GM18505 (cell line): ENCODE measurements at regions not wholly inside any gene's neighbourhood (a gene's known extent, or its start where the extent isn't known, plus 50 kb on each side); places are given as distances from the start of the nearest gene placed in this dataset.

Source experiments
- ATAC-seq: cut with Tn5 transposase; IDR thresholded peaks from one replicate; pipeline ENCODE4 v1.9.1; 2021; ENCODE audit not compliant: unreplicated experiment
- POLR2A ChIP-seq: IDR thresholded peaks from 4 replicates; pipeline ENCODE4 v1.6.1; 2011; ENCODE audit warnings: borderline replicate concordance; ENCODE audit not compliant: insufficient read depth, insufficient read length; ENCODE audit errors: extremely low read depth

- no peak for ATAC-seq
- no peak for TF ChIP-seq POLR2A
Observed at GRCh38 chr12:94798113-94798512, 147.8 kb upstream of the TMCC3 start.

GRCh38 chr12:94795520-94795919, 145.2 kb upstream of the TMCC3 start:
- no peak for TF ChIP-seq POLR2A
- no peak for ATAC-seq

- no peak for ATAC-seq
- no peak for TF ChIP-seq POLR2A
Observed at GRCh38 chr12:94795044-94795443, 144.7 kb upstream of the TMCC3 start.

- ATAC-seq, result no peak
- TF ChIP-seq POLR2A, result no peak
Observed at GRCh38 chr12:94793191-94793595, 142.8 kb upstream of the TMCC3 start.

- no peak for ATAC-seq
Observed at GRCh38 chr12:94792693-94793092, 142.3 kb upstream of the TMCC3 start.

GRCh38 chr12:94791933-94792332, 141.6 kb upstream of the TMCC3 start:
- TF ChIP-seq POLR2A, result no peak
- no peak for ATAC-seq

More at GRCh38 chr12:94792693-94793092, 142.3 kb upstream of the TMCC3 start:
- TF ChIP-seq POLR2A, result no peak

- no peak for ATAC-seq
- TF ChIP-seq POLR2A, result no peak
Observed at GRCh38 chr12:94790825-94791224, 140.5 kb upstream of the TMCC3 start.

GRCh38 chr12:94790370-94790769, 140.0 kb upstream of the TMCC3 start:
- no peak for ATAC-seq
- TF ChIP-seq POLR2A, result no peak

GRCh38 chr12:94789510-94790225, 139.3 kb upstream of the TMCC3 start:
- ATAC-seq, result no peak
- no peak for TF ChIP-seq POLR2A

- ATAC-seq, result no peak
- no peak for TF ChIP-seq POLR2A
Observed at GRCh38 chr12:94788298-94788697, 137.9 kb upstream of the TMCC3 start.

- peak; percentile 21 for TF ChIP-seq POLR2A
Observed at GRCh38 chr12:94786906-94787305, 136.5 kb upstream of the TMCC3 start.

GRCh38 chr12:94783862-94784261, 133.5 kb upstream of the TMCC3 start:
- no peak for TF ChIP-seq POLR2A
- no peak for ATAC-seq

More at GRCh38 chr12:94786906-94787305, 136.5 kb upstream of the TMCC3 start:
- no peak for ATAC-seq

- ATAC-seq, result no peak
- TF ChIP-seq POLR2A, result no peak
Observed at GRCh38 chr12:94783343-94783742, 133.0 kb upstream of the TMCC3 start.

GRCh38 chr12:94781835-94782234, 131.5 kb upstream of the TMCC3 start:
- TF ChIP-seq POLR2A, result no peak
- ATAC-seq, result no peak
